HG02623 (cell line): ENCODE measurements at regions not wholly inside any gene's neighbourhood (a gene's known extent, or its start where the extent isn't known, plus 50 kb on each side); places are given as distances from the start of the nearest gene placed in this dataset.
"Not testable (repeated sequence)": the region's sequence is repeated elsewhere in the genome, so short reads cannot be mapped to it uniquely, and the experiment has no call there.

Experiments used
- ATAC-seq: cut with Tn5 transposase; IDR thresholded peaks from one replicate; pipeline ENCODE4 v1.9.1; 2021; ENCODE audit warnings: moderate library complexity; ENCODE audit not compliant: unreplicated experiment

GRCh38 chr9:110114086-110114858, 93.7 kb downstream of the C9orf152 start:
- ATAC-seq = no peak

GRCh38 chr9:110114859-110115201, 93.1 kb downstream of the C9orf152 start:
- no peak for ATAC-seq

GRCh38 chr9:110115341-110115820, 92.6 kb downstream of the C9orf152 start:
- no peak for ATAC-seq

- ATAC-seq = no peak
Measured at GRCh38 chr9:110115826-110116542, 92.0 kb downstream of the C9orf152 start.

- no peak for ATAC-seq
Measured at GRCh38 chr9:110116543-110116885, 91.4 kb downstream of the C9orf152 start.

- no peak for ATAC-seq
Measured at GRCh38 chr9:110121170-110121569, 86.8 kb downstream of the C9orf152 start.

GRCh38 chr9:110123341-110124095, 84.4 kb downstream of the C9orf152 start:
- ATAC-seq = no peak

- no peak for ATAC-seq
Measured at GRCh38 chr9:110124439-110124838, 83.5 kb downstream of the C9orf152 start.

- no peak for ATAC-seq
Measured at GRCh38 chr9:110125207-110125751, 82.7 kb downstream of the C9orf152 start.

GRCh38 chr9:110125763-110126351, 82.1 kb downstream of the C9orf152 start:
- no peak for ATAC-seq

- ATAC-seq = no peak
Measured at GRCh38 chr9:110126499-110126941, 81.4 kb downstream of the C9orf152 start.

- no peak for ATAC-seq
Measured at GRCh38 chr9:110126986-110127864, 80.7 kb downstream of the C9orf152 start.

- peak; percentile 59 for ATAC-seq
Measured at GRCh38 chr9:110128664-110129329, 79.2 kb downstream of the C9orf152 start.

- ATAC-seq = peak; percentile 9
Measured at GRCh38 chr9:110129425-110129824, 78.5 kb downstream of the C9orf152 start.

GRCh38 chr9:110130211-110130610, 77.7 kb downstream of the C9orf152 start:
- ATAC-seq = no peak

- no peak for ATAC-seq
Measured at GRCh38 chr9:110130791-110131416, 77.1 kb downstream of the C9orf152 start.

GRCh38 chr9:110131499-110131898, 76.5 kb downstream of the C9orf152 start:
- no peak for ATAC-seq

GRCh38 chr9:110132531-110132930, 75.4 kb downstream of the C9orf152 start:
- ATAC-seq = not testable (repeated sequence)

GRCh38 chr9:110133059-110133458, 74.9 kb downstream of the C9orf152 start:
- no peak for ATAC-seq
